AG09319 (cell line): ENCODE measurements at regions not wholly inside any gene's neighbourhood (a gene's known extent, or its start where the extent isn't known, plus 50 kb on each side); places are given as distances from the start of the nearest gene placed in this dataset.

Source experiments
- DNase-seq: peaks from one replicate; pipeline ENCODE4 v3.0.0-alpha.2; 2010; ENCODE audit warnings: low read depth; ENCODE audit errors: extremely low read depth
- CTCF ChIP-seq: IDR thresholded peaks from 2 replicates; pipeline ENCODE4 v1.5.1; 2011; ENCODE audit warnings: low read depth, mild to moderate bottlenecking, inconsistent platforms, low read length, moderate library complexity

GRCh38 chr3:118540826-118541225 lies 493.8 kb downstream of the IGSF11 start:
- DNase-seq: no peak
- TF ChIP-seq CTCF: no peak

- DNase-seq: no peak
- TF ChIP-seq CTCF: no peak
These were observed 492.9 kb downstream of the IGSF11 start for GRCh38 chr3:118541796-118542195.

- DNase-seq: no peak
- TF ChIP-seq CTCF: no peak
These were observed 490.8 kb downstream of the IGSF11 start for GRCh38 chr3:118543832-118544231.

GRCh38 chr3:118544458-118544857 lies 490.2 kb downstream of the IGSF11 start:
- DNase-seq: no peak
- no peak for TF ChIP-seq CTCF

GRCh38 chr3:118548434-118548833 lies 486.2 kb downstream of the IGSF11 start:
- TF ChIP-seq CTCF: no peak
- no peak for DNase-seq

- no peak for DNase-seq
- TF ChIP-seq CTCF: no peak
These were observed 484.5 kb downstream of the IGSF11 start for GRCh38 chr3:118550122-118550521.

- DNase-seq: no peak
- TF ChIP-seq CTCF: no peak
These were observed 484.1 kb downstream of the IGSF11 start for GRCh38 chr3:118550556-118550955.
